Right cardiac atrium (tissue), 5 donors: ENCODE measurements at regions not wholly inside any gene's neighbourhood (a gene's known extent, or its start where the extent isn't known, plus 50 kb on each side); places are given as distances from the start of the nearest gene placed in this dataset.

Source experiments
- ATAC-seq, 2 donors: fragments of 200-7000 bp; cut with Tn5 transposase; one replicate each; pipeline versions ENCODE4 v1.8.0 to v1.9.1; 2020; ENCODE audit warnings: moderate library complexity in 2 of 2, mild to moderate bottlenecking in 1 of 2
- DNase-seq, 3 donors: peaks; one replicate each; pipeline ENCODE4 v3.0.0-alpha.2; 2020
- H3K27ac ChIP-seq: one replicate; pipeline ENCODE4 v1.5.1; 2013; ENCODE audit warnings: mild to moderate bottlenecking, low read length, control low read depth, moderate library complexity
- H3K27me3 ChIP-seq: one replicate; pipeline ENCODE4 v1.6.1; 2013; ENCODE audit not compliant: control insufficient read depth, insufficient read depth
- H3K4me1 ChIP-seq: one replicate; pipeline ENCODE4 v1.6.1; 2013; ENCODE audit warnings: low read length; ENCODE audit not compliant: control insufficient read depth, insufficient read depth
- H3K4me3 ChIP-seq: one replicate; pipeline ENCODE4 v1.5.1; 2013; ENCODE audit warnings: low read length, control low read depth
- H3K9me3 ChIP-seq: one replicate; pipeline ENCODE4 v1.6.1; 2013; ENCODE audit warnings: low read length; ENCODE audit not compliant: control insufficient read depth
- whole genome bisulfite sequencing: extraction: QIAGEN DNeasy Blood & Tissue Kit; methylation state at CpG from one replicate; pipeline ENCODE4 v1.1.7; 2013; 5-methylcytosine and 5-hydroxymethylcytosine counted together
- intact Hi-C, 4 donors: fragments of 100-400 bp; cut with DNase I; formaldehyde crosslinking; loops; one replicate each; pipeline versions ENCODE4 v1.11.0 to v1.14.0; 2022 to 2023
- donor health status: healthy with polysubstance abuse.
- donor health status: DM: no; HTN: yes; CAD: no.
- donor health status: DM: no; HTN: no; CAD: no.
- donor health status: DM: no; HTN: yes; CAD: no; lungs with severe emphysema.
- donor health status: DM: yes; HTN: yes; CAD: no.

- H3K9me3 ChIP-seq: no peaks in the 10 kb centered on the region
- H3K27ac ChIP-seq: no peak overlapping the region
- 70% methylated on average over 5 of the region's 5 CpGs for WGBS
- no peaks in the 10 kb centered on the region for H3K27me3 ChIP-seq
- DNase-seq (no peak), ATAC-seq (no peak)
- intact Hi-C loops: no loop called here
- H3K4me3 ChIP-seq: no peak overlapping the region
- H3K4me1 ChIP-seq: no peaks in the 10 kb centered on the region
Observed at GRCh38 chr12:18969512-18969911, 160.0 kb upstream of the PLEKHA5 start.

- intact Hi-C loops: no loop called here
- Histone ChIP-seq H3K4me1 (no peaks in the 10 kb centered on the region), H3K27me3 (no peaks in the 10 kb centered on the region), H3K4me3 (no peak overlapping the region), H3K27ac (no peak overlapping the region), H3K9me3 (no peaks in the 10 kb centered on the region)
- WGBS: 94% methylated on average over 6 of the region's 6 CpGs
- DNase-seq (no peak), ATAC-seq (no peak)
Observed at GRCh38 chr12:18970603-18971002, 158.9 kb upstream of the PLEKHA5 start.

- no peak overlapping the region for H3K27ac ChIP-seq
- H3K9me3 ChIP-seq: no peaks in the 10 kb centered on the region
- 94% methylated on average over 3 of the region's 3 CpGs for WGBS
- ATAC-seq (no peak), DNase-seq (no peak)
- intact Hi-C loops: no loop called here
- no peak overlapping the region for H3K4me3 ChIP-seq
- no peaks in the 10 kb centered on the region for H3K4me1 ChIP-seq
- H3K27me3 ChIP-seq: no peaks in the 10 kb centered on the region
Observed at GRCh38 chr12:18971932-18972331, 157.6 kb upstream of the PLEKHA5 start.

GRCh38 chr12:18975933-18976332, 153.6 kb upstream of the PLEKHA5 start:
- intact Hi-C loops: no loop called here
- Histone ChIP-seq H3K4me3 (no peak overlapping the region), H3K9me3 (no peaks in the 10 kb centered on the region), H3K27ac (no peak overlapping the region), H3K27me3 (no peaks in the 10 kb centered on the region), H3K4me1 (no peaks in the 10 kb centered on the region)
- ATAC-seq (no peak), DNase-seq (no peak)
- WGBS: 92% methylated on average over 3 of the region's 3 CpGs

- no peak overlapping the region for H3K4me3 ChIP-seq
- WGBS: 62% methylated on average over 5 of the region's 5 CpGs
- no peaks in the 10 kb centered on the region for H3K9me3 ChIP-seq
- no peak for ATAC-seq
- no peak for DNase-seq
- no peak overlapping the region for H3K27ac ChIP-seq
- intact Hi-C loops: no loop called here
- no peaks in the 10 kb centered on the region for H3K4me1 ChIP-seq
- no peaks in the 10 kb centered on the region for H3K27me3 ChIP-seq
Observed at GRCh38 chr12:18979401-18980126, 150.0 kb upstream of the PLEKHA5 start.

GRCh38 chr12:18981732-18982131, 147.8 kb upstream of the PLEKHA5 start:
- DNase-seq: no peak
- ATAC-seq: no peak
- intact Hi-C loops: no loop called here
- Histone ChIP-seq H3K9me3 (no peaks in the 10 kb centered on the region), H3K4me3 (no peak overlapping the region), H3K27me3 (no peaks in the 10 kb centered on the region), H3K27ac (no peak overlapping the region), H3K4me1 (no peaks in the 10 kb centered on the region)

GRCh38 chr12:18982226-18982949, 147.1 kb upstream of the PLEKHA5 start:
- no peak for DNase-seq
- Histone ChIP-seq H3K27ac (no peak overlapping the region), H3K9me3 (no peaks in the 10 kb centered on the region), H3K4me1 (no peaks in the 10 kb centered on the region), H3K27me3 (no peaks in the 10 kb centered on the region), H3K4me3 (no peak overlapping the region)
- ATAC-seq: no peak
- WGBS: 85% methylated on average over 9 of the region's 9 CpGs
- intact Hi-C loops: no loop called here

GRCh38 chr12:18983854-18984253, 145.7 kb upstream of the PLEKHA5 start:
- Histone ChIP-seq H3K9me3 (no peaks in the 10 kb centered on the region), H3K27me3 (no peaks in the 10 kb centered on the region), H3K4me1 (no peaks in the 10 kb centered on the region), H3K27ac (no peak overlapping the region), H3K4me3 (no peak overlapping the region)
- DNase-seq: no peak
- intact Hi-C loops: no loop called here
- no peak for ATAC-seq
- WGBS: 85% methylated on average over 3 of the region's 3 CpGs

- intact Hi-C loops: no loop called here
- Histone ChIP-seq H3K4me1 (no peaks in the 10 kb centered on the region), H3K27me3 (no peaks in the 10 kb centered on the region), H3K9me3 (no peaks in the 10 kb centered on the region), H3K27ac (no peak overlapping the region), H3K4me3 (no peak overlapping the region)
- WGBS: 31% methylated on average over 2 of the region's 2 CpGs
- ATAC-seq: peak in 1 of 2 donors; percentile 43
- DNase-seq: no peak
Observed at GRCh38 chr12:18990856-18991255, 138.7 kb upstream of the PLEKHA5 start.

GRCh38 chr12:18992336-18992735, 137.2 kb upstream of the PLEKHA5 start:
- H3K4me1 ChIP-seq: no peaks in the 10 kb centered on the region
- H3K27ac ChIP-seq: no peak overlapping the region
- H3K9me3 ChIP-seq: no peaks in the 10 kb centered on the region
- H3K27me3 ChIP-seq: no peaks in the 10 kb centered on the region
- no peak overlapping the region for H3K4me3 ChIP-seq
- intact Hi-C loops: no loop called here
- DNase-seq: no peak
- no peak for ATAC-seq
- WGBS: 88% methylated on average over 2 of the region's 2 CpGs

GRCh38 chr12:18998343-18999261, 130.9 kb upstream of the PLEKHA5 start:
- no peaks in the 10 kb centered on the region for H3K27me3 ChIP-seq
- no peak overlapping the region for H3K4me3 ChIP-seq
- intact Hi-C loops: no loop called here
- WGBS: 74% methylated on average over 9 of the region's 9 CpGs
- no peaks in the 10 kb centered on the region for H3K9me3 ChIP-seq
- ATAC-seq: no peak
- no peak for DNase-seq
- H3K27ac ChIP-seq: no peak overlapping the region
- no peaks in the 10 kb centered on the region for H3K4me1 ChIP-seq
